GM21381 (cell line): ENCODE measurements at regions not wholly inside any gene's neighbourhood (a gene's known extent, or its start where the extent isn't known, plus 50 kb on each side); places are given as distances from the start of the nearest gene placed in this dataset.

ENCODE experiments used
- ATAC-seq: cut with Tn5 transposase; IDR thresholded peaks from one replicate; pipeline ENCODE4 v1.9.1; 2021; ENCODE audit warnings: mild to moderate bottlenecking, moderate library complexity; ENCODE audit not compliant: unreplicated experiment

DNA sequence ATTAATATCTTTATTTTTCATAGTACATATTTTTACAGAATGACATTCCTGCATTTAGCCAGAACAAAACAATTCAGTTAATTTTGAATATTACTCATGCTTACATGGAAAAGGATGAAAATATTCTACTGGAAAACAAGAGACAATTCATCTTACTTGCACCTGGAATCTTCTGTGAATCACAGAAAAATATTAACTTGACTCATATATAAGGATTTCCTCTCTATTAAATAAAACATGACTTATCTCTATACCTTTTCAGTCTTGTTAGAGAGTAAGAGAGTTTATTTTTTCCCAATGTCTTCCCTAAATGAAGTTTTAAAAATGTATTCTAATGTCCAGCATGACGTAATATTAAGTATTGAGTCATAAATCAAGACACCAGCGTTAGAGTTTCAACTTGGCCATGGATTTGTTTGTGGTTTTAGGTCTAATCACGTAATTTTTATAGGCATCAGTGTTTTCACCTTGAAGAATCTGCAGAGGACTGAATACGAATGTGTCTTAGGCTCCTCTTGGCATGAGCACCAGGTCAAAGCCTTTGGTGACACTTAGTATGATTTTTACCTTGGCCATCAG lies 445.1 kb upstream of the JAG1 start:
- no peak for ATAC-seq

DNA sequence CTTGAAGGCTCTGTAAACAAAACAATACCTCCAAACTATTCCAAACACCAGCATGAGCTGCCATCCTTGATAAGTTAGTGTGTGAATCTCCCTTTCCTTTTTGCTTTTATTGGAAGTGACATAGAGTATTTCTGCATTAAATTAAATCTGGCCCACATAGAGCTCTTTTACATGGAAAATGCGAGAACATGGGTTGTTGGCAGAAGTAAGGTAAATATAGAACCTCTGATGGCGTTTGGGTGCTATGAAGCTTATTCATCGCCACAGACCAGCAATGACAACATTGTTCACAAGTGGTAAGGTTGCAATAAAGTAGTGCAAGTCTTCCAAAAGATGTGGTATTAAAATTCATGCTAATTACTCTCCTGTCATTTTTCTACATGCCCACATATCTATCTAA lies 445.8 kb upstream of the JAG1 start:
- no peak for ATAC-seq

DNA sequence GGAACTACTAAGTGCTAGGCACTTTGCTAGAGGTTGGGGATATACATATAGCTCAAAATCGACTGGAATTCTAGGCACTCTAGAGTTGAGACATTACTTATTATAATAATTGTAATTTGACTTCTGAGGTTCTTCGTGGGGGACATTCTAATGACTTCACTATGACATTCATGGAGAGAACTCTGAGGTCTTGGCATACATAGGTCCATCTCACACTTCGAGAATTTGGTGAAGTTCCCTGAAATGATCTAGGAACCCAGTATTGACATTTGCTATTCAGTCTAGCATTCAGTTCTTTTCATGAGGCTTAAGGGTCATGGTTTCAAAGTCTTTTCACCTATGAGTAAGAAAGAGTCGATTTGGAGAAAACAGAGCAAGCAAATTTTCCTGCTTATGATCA lies 446.6 kb upstream of the JAG1 start:
- no peak for ATAC-seq

GRCh38 chr20:11124849-11125505 lies 451.2 kb upstream of the JAG1 start:
- no peak for ATAC-seq

DNA sequence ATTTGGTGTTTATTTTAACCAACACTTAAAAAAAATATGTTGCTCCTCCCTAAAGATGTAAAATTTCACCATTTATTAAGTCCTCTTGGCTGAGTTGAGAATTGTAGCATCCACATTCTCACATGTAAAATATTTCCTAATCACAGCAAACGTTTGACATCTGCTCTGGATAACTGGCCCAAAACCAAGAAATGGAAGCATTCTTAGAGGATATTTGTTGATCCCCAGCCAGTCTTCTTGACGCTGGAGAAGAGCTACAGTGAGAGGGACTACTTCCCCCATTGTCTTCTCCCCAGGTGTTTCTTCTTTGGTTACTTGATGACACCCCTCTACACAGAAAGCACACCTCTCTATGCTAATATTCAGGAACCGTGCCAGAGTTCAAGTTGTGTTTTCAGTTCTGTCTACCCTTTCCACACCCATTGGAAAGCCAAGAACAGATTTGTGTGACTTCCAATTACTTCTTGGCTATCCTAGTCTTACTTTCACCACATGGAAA lies 454.5 kb upstream of the JAG1 start:
- ATAC-seq: no peak

DNA sequence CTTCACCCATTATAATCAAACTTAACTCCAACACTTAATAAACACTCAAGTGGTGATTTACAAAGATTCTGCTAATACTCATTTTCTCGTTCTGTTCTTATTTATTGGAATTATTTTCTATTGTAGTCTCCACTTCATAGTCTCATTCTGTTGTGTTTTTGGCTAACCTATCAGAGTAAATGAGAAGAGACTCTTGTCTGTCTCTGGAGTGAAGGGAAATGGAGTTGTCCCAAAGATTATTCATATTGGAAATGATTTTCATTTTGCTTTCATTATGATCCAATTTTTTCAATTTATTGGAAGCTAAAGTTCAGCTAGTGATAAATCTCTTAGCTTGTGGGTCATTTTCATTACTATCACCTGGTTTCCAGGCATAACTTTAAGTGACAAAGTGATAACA lies 454.9 kb upstream of the JAG1 start:
- no peak for ATAC-seq

DNA sequence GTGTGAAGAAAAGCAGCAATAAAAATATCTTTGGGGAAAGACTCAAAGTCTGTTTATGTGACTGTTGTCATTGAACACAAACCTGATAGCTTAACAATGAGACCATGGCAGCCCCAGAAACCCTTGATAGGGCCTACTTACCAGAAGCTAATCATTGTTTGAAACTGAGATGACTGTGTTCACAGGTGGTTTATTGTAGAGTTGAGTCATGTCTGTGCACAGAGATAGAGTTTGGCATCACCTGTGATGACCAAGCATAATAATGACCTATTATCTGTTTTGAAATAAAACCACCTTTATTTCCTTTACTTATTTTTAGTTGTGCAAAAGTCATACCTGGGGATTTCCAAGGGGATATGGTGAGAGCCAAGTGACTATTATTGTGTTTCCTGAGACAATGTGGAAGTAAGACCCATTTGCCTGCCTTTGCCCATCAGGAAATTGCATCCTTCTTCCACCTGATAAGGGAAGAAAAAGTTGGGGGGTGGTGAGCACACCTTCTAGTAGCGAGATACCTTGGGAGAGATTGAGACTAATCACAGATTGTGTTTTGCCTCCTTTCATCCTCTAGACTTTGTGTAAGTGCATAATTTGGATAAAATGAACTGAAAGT lies 456.9 kb upstream of the JAG1 start:
- no peak for ATAC-seq

DNA sequence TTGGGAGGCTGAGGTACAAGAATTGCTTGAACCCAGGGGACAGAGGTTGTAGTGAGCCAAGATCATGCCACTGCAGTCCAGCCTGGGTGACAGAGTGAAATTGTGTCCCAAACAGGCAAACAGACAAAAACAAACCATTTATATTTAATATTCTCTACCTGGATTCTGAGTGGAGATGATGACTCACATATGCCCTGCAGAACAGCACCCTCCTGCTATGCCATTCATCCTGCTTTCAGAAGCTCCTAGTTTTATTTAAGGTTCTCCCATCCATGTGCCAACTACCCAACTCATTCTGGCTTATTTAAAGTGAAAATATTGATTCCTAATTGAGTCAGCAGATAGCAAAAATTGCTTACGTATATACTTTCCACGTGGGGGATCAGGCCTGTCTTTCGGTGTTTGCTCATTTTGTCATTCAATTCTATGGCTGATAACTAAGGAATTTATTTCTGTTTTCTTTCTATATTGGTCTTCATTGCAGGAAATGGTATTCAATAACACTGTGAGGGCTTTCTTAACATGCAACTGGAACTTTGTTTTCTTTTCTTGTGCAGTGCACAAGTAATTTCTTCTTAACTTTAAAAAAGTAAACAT lies 459.1 kb upstream of the JAG1 start:
- ATAC-seq: no peak

- no peak for ATAC-seq
Observed at GRCh38 chr20:11136691-11137090, 462.9 kb upstream of the JAG1 start.

GRCh38 chr20:11137688-11138087 lies 463.9 kb upstream of the JAG1 start:
- ATAC-seq: no peak

DNA sequence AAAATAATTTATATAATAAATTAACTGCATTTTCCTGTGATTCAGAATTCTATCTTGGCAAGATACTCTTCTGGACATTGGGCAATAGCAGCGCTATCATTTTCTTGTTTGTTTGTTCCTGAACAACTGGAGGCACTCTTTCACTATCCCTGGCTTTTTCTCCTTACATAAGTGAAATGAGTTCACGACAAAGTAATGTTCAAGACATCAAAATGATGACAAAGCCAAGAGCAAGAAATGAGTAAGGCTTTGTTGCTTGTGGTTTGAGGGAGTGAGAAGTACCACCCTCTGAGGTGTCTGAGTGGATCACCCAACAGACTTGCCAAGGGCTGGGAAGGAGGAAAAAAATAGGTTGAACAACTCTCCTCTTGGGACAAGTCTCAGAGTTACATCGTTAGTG lies 466.6 kb upstream of the JAG1 start:
- no peak for ATAC-seq

DNA sequence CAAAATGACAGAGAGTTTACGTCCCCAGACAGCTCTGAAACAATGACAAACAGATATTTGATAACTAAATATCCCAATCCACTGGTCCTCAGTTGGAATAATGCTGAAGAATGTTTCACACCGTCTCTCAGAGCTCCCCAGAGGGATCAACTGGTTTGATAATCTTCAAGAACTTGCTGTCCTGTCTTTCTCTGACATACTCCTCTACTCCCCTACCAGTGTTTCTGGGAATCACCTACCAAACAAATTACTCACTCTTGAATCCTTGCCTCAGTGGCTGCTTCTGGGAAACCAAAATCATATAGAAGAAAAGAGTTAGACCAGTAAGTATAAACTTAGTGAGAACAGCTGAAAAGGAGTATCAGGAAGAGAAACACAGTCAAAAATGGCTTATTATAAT lies 469.7 kb upstream of the JAG1 start:
- ATAC-seq: no peak

DNA sequence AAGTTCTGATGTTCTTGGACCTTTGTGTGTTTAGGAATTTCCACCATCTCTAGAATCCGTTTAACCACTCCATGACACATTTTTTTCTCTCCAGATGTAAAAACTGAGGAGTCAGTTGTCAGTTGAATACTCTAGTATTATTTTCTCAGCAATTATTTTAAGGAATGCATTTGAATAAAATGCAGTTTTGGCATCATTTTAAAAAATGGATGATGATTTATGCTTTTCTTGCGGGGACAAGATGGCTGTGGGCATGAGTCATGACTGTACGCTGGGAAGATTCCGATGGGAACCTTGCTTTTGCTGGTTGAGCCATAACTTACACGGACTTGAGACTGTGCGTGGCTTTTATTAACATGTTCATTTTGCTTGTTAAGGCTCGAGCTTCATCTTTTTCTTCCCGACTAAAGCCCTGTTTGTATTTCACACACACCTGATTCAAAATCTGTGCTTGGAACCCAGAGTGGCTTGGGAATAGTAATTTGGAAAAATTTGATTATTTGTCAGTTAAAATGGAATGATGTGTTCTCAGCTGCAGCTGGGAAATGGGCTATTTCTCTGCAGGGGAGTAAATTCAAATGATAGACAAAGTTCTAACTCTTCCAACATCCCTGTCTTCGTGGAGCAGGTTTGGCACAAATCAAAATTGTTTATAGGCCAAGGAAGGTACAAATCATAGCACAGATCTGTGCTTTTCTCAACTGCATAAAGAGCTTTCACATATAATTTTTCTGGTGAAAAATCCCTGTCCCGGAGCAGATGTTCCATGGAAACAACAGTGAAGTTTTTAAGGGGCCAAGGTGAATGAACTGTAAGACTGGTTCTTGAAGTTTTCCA lies 470.5 kb upstream of the JAG1 start:
- no peak for ATAC-seq

DNA sequence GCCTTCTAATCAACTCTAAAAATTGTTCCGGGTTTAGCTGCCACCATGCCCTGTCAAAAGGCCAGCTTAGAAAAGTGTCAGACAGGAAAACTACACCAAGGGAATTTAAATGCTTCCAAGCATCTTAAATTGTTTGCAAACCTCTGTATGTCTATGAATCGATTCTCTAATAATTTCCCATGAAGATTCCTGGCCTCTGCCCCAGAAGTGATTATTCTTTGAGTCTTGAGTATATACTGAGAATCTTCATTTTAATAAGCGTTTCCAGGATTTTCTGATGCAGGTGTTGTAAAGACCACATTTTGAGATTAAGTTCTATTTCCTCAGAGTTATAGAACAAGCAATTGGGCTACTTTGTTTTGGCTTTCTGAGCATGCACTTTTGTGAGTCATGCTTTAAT lies 471.8 kb upstream of the JAG1 start:
- no peak for ATAC-seq

DNA sequence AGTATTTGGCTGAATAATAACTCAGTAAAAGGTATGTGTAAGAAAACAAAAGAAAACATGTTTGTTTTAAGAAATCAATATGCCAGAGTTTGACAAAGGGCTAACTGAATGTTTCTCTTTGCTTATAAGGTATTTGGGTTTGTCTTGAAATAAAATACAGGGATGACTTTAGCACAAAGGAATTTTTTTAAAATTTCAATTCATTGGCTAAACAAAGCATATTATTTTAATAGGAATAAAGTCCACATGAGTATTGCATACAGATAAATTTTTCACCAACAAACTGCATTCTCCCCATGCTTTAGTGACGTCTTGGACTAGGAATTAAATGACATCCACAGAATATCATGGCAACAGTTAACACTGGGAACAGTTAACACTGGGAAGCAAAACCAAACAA lies 480.0 kb upstream of the JAG1 start:
- ATAC-seq: no peak

DNA sequence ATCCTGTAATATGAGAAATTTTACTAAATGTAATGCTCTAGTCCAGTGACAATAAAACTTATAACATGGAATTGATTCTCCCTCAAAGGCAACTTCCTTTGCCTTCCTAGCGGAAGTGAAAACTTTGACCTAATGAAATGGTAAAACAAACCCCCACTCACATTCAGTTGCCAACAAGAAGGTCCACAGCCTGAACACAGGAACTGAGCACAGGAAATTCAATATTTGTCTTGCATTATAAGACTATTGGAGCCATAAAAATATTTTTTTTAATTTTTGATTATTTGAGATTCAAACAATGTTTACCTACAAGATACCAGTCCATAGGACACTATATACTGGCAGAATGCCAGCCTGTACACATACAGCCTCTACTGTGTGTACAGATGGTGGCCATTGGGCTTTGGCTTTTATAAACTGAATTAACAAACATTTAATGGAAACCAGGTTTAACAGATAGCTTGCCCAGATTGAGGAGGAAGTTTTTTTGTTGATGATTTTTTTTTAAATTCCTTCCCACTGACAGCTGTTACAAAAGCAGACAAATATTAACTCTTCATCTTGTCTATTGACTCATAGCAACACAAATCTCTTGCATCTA lies 481.5 kb upstream of the JAG1 start:
- ATAC-seq: no peak

- no peak for ATAC-seq
Observed at GRCh38 chr20:11156922-11157321, 483.1 kb upstream of the JAG1 start.

- ATAC-seq: no peak
Observed at GRCh38 chr20:11158146-11158545, 484.3 kb upstream of the JAG1 start.

GRCh38 chr20:11158589-11158988 lies 484.8 kb upstream of the JAG1 start:
- no peak for ATAC-seq

DNA sequence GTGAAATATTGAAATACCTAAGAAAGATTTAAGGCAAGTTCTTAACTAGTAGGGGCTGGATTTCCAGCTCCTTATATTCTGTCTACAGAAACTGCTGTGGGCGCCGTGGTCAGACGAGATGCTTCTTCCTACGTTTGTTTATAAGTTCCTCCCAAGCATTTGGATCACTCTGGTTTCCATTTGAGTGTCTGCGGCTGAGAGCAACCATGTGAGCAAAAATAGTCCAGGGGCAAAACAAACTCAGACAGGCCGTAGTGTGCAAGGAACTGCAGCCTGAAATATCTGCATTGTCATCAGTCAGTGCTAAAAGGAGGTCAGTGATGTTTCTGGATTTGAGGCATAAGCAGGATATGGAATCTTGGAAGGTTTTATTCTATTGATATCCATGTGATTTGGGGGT lies 485.9 kb upstream of the JAG1 start:
- no peak for ATAC-seq
